Colonic mucosa (tissue), 4 donors: ENCODE measurements at regions not wholly inside any gene's neighbourhood (a gene's known extent, or its start where the extent isn't known, plus 50 kb on each side); places are given as distances from the start of the nearest gene placed in this dataset.

ENCODE experiments used
- DNase-seq: peaks from one replicate; pipeline ENCODE4 v3.0.0-alpha.2; 2020
- H3K27ac ChIP-seq: fragments of 200-600 bp; one replicate; pipeline ENCODE4 v1.8.0; 2021
- H3K27me3 ChIP-seq: fragments of 200-600 bp; one replicate; pipeline ENCODE4 v1.8.0; 2021
- H3K36me3 ChIP-seq: fragments of 200-600 bp; one replicate; pipeline ENCODE4 v1.8.0; 2021
- H3K4me1 ChIP-seq: fragments of 200-600 bp; one replicate; pipeline ENCODE4 v1.8.0; 2021; ENCODE audit warnings: mild to moderate bottlenecking
- H3K4me3 ChIP-seq: fragments of 200-600 bp; one replicate; pipeline ENCODE4 v1.8.0; 2021
- H3K9ac ChIP-seq, 2 donors: one replicate each; pipeline ENCODE4 v1.7.0; 2013; ENCODE audit warnings: control low read depth in 2 of 2, low read depth in 2 of 2, low read length in 2 of 2
- H3K9me3 ChIP-seq: fragments of 200-600 bp; one replicate; pipeline ENCODE4 v1.8.0; 2021
- intact Hi-C: fragments of 100-400 bp; cut with DNase I; formaldehyde crosslinking; loops from one replicate; pipeline ENCODE4 v1.14.1; 2022
- TF ChIP-seq, protein P1 (sequence below): fragments of 200-600 bp; IDR thresholded peaks from one replicate; pipeline ENCODE4 v1.8.0; 2022; ENCODE audit warnings: antibody characterized with exemption, mild to moderate bottlenecking
- donor health status: healthy.
- donor health status: DM: no; HTN: no; CAD: no.
- donor health status: DM: no; HTN: no; CAD: no.

DNA sequence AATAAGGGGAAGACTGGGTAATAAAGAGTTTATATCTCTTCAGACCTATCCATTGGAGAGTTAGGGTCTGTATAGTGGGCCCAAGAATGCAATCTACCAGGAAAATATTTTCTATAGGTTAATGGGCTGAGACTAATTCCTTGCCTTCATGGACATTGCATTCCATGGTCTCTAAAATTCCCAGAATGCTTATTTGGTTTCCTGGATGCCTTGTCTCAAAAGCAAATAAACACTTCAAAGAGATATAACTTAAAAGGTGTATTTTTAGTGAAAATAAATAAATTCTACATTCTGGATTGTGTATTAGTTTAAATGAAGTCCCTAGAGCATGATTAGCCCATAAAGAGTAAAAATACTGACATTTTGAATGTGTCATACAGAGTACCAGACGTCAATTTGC is 550.1 kb upstream of the PKN2 start:
- DNase-seq, result no peak
- TF ChIP-seq, protein P1, sequence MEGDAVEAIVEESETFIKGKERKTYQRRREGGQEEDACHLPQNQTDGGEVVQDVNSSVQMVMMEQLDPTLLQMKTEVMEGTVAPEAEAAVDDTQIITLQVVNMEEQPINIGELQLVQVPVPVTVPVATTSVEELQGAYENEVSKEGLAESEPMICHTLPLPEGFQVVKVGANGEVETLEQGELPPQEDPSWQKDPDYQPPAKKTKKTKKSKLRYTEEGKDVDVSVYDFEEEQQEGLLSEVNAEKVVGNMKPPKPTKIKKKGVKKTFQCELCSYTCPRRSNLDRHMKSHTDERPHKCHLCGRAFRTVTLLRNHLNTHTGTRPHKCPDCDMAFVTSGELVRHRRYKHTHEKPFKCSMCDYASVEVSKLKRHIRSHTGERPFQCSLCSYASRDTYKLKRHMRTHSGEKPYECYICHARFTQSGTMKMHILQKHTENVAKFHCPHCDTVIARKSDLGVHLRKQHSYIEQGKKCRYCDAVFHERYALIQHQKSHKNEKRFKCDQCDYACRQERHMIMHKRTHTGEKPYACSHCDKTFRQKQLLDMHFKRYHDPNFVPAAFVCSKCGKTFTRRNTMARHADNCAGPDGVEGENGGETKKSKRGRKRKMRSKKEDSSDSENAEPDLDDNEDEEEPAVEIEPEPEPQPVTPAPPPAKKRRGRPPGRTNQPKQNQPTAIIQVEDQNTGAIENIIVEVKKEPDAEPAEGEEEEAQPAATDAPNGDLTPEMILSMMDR, result no peak
- intact Hi-C loops, result no loop called here

DNA sequence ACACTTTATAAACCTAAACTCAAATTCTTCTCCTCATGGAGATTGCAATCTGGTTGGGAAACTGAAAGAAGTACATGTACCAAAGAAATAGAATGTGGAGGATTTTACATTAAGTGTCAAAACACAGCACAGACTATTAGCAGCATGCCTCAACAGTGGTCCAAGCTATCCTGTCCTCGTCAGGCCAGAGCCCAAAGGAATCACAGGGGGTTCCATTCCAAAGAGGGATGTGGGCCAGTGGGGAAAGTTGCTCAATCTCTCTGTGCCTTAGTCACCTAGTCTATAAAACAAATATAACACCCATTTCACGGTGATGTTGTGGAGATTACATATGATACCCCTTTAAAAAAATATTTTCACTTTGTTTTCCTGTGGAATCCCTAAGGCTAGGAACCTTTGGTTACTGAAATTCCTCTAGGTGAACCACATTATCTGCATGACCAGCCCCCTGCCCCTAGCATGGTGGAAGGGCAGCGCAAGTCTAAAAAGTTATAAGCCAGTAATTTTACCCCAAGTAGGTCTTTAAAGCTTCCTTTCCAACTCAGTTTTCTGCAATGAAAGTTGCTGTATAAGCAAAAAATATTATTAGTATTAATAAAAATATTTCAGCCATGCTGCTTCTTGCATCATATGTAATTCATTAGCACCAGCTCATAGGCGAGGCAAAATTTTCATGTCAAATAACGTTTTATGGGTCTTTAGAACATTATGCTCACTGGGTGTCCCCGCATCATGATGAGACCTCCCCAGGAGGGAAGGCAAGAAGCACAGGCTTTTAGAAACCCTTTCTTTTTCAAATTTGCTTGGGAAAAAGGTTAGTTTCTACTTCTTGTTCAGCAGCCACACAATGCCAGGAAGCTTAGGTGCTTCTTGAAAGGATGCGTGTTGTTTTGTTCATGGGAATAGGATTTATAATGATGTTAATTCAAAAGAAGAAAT is 548.8 kb upstream of the PKN2 start:
- Histone ChIP-seq H3K27me3 (no peaks in the 10 kb centered on the region), H3K9me3 (no peaks in the 10 kb centered on the region), H3K9ac (no peak overlapping the region), H3K36me3 (no peaks in the 10 kb centered on the region), H3K4me1 (no peaks in the 10 kb centered on the region), H3K27ac (no peak overlapping the region), H3K4me3 (no peak overlapping the region)
- TF ChIP-seq, protein P1, result no peak
- intact Hi-C loops, result no loop called here
- DNase-seq, result no peak

More for the DNA sequence above, 550.1 kb upstream of the PKN2 start:
- Histone ChIP-seq H3K9ac (no peak overlapping the region), H3K27me3 (no peaks in the 10 kb centered on the region), H3K9me3 (no peaks in the 10 kb centered on the region), H3K4me1 (no peaks in the 10 kb centered on the region), H3K4me3 (no peak overlapping the region), H3K36me3 (no peaks in the 10 kb centered on the region), H3K27ac (no peak overlapping the region)

DNA sequence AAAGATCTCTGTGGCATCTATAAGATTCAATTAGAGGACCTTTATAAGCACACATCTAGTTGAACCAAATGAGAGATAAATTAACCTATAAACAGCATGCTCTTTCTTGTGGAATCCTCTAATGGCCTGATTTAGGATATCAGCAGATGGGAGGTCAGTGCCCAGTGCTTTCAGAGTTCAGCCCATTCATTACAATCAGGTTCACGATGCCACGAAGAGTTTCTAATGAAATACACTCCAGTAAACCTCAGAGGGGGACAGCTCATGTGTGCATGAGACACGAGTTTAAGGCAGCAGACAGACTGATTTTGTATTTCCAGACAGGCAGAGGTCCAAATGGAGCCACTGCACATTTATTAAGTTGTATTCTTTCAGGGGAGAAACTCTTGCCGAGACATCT is 544.4 kb upstream of the PKN2 start:
- no peak overlapping the region for H3K4me3 ChIP-seq
- no peaks in the 10 kb centered on the region for H3K36me3 ChIP-seq
- no peaks in the 10 kb centered on the region for H3K27me3 ChIP-seq
- TF ChIP-seq, protein P1, result no peak
- intact Hi-C loops, result no loop called here
- no peak for DNase-seq
- no peak overlapping the region for H3K9ac ChIP-seq
- H3K4me1 ChIP-seq, result no peaks in the 10 kb centered on the region
- H3K27ac ChIP-seq, result no peak overlapping the region
- no peaks in the 10 kb centered on the region for H3K9me3 ChIP-seq

DNA sequence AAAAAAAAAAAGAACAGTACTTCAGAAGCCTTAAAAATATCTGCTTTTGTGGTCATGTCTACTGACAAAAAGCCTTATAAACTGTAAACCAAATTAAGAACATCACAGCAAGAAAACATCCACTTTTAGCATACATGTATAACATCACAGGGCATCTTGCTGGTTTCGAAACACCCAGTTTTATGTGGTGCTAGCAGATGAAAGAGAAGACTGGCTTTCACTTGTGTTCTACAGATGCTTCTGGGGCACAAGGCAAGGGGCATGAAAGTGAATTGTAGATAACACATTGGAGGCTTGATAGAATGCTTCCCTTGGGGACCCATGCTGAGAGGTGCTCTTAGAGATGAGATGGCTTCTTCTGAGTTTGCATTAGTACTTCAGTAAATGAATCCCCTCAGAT is 543.7 kb upstream of the PKN2 start:
- Histone ChIP-seq H3K4me3 (no peak overlapping the region), H3K27ac (no peak overlapping the region), H3K36me3 (no peaks in the 10 kb centered on the region), H3K9ac (no peak overlapping the region), H3K9me3 (no peaks in the 10 kb centered on the region), H3K27me3 (no peaks in the 10 kb centered on the region), H3K4me1 (no peaks in the 10 kb centered on the region)
- TF ChIP-seq, protein P1, result no peak
- DNase-seq, result no peak
- intact Hi-C loops, result no loop called here

DNA sequence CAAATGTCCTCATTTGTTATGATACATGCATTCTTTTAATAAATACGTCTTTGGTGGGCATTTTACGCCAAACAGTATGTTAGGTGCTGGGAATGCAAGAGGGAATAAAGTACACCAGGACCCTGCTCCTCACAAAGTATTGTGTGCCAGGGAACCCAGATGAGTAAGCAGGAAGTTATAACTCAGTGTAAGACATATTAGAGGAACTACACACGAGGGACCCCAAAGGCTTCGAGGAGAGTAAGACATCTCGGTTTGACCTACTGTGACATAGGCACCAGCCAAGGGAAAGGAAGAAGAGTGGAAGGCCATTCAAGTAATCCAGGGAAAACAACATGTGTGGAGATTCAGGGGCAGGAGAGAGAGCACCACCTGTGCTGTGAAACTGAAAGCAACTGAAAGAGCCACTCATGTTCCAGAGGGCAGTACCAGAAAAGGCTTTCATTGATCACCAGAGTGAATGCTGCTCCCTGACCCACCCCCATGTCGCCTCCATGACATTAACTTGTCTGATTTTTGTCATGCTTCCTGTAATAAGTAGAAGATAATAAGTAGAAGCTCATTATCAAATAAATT is 542.5 kb upstream of the PKN2 start:
- Histone ChIP-seq H3K27me3 (no peaks in the 10 kb centered on the region), H3K4me3 (no peak overlapping the region), H3K27ac (no peak overlapping the region), H3K4me1 (no peaks in the 10 kb centered on the region), H3K9me3 (no peaks in the 10 kb centered on the region), H3K36me3 (no peaks in the 10 kb centered on the region), H3K9ac (no peak overlapping the region)
- intact Hi-C loops, result no loop called here
- DNase-seq, result no peak
- TF ChIP-seq, protein P1, result no peak
